ENCODE measurements at regions not wholly inside any gene's neighbourhood (a gene's known extent, or its start where the extent isn't known, plus 50 kb on each side); places are given as distances from the start of the nearest gene placed in this dataset.

DNA sequence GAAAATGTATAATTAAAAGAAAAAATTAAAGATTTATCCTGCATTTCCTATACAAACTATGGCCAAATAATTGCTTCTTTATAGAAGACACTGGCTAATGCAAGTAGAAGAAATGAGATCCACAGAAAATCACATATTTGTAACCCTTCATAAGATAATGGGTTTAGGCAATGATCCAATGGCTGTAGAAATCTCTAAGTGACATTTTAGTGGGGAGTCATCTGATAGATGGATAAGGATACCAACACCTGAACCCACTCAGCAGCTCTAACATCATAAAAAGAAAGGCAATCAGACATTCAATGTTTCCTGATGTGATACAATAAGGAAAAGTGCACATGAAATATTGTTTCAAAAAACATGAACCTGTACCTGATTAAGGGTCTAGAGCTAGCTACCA is 297.5 kb downstream of the CXCL12 start:
- no peak for DNase-seq

DNA sequence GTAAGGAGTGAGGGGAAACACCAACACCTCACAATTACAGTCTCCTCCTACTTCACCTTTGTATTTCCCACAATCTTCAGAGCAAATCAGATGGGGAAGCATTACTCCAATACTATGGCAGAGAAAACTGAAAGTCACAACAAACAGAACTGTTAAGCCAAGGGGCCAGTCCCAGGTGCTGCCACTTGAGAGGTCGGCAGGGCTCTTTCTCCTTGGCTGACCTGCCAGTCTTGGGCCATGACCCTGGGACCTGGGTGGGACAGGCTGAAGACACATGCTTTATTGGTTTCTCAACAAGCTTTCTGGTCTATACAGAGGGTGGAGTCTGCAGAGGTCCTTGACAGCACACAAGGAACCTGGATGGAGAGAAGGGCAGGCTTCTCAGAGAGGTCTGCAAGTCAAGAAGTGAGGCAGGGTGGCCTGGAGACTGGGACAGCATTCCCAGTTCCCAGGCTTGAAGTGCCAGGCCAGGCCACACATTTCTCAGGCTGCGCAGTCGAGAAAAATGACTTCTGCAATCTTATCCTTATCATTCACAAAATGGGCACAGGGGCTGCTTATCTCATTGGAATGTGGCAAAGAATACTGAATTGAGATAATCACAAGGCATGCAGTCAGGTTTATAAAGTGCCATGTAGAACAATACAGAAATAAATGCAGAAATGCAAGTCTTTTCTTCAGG is 301.0 kb downstream of the CXCL12 start:
- no peak for DNase-seq

DNA sequence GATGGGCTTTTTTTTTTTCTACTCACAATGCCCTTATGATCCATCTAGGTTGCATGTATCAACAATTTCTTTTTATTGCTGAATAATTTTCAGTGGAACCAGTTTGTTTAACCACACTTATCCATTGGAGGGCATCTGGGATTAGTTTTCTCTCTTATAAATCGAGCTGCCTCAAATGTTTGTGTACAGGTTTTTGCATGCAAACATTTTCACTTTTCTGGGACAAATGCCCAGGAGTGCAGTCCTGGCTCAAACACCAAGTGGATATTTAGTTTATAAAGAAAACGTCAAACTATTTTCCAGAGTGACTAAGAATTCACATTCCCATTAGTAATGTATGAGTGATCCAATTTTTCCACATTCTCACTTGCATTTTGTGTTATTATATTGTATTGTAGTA is 313.4 kb downstream of the CXCL12 start:
- no peak for DNase-seq

DNA sequence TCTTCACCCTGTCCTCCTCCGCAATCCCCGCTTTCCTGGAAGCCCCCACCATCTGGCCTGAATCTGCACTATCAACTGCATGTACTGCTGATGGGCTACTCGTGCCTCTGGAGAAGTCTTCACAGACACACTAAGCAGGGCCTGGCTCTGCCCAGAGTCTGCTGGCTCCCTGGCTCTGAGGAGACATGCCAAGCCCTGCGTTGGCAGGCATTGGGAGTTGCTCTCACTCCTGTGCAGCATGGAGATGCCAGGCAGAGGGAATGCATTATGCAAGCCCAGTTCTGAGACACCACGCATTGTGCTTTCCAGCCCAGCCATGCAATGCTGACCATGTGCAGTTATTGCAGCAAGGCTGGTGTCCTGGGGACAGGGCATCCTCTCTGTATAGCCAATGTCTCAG is 314.6 kb downstream of the CXCL12 start:
- no peak for DNase-seq

DNA sequence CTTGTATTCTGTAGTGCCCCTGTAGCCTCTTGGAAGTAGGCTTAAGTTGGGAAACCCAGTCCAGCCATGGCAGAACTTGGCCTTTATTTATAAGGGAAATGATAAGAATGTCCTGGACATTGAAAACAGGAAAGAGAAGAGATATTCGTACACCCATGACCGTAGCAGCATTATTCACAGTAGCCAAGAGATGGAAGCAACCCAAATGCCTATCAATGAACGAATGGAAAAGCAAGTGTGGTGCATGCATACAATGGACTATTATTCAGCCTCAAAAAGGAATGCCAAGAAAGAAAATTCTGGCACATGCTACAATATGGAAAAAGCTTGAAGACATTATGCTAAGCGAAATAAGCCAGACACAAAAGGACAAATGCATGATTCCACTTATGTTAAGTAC is 315.3 kb downstream of the CXCL12 start:
- DNase-seq = no peak

DNA sequence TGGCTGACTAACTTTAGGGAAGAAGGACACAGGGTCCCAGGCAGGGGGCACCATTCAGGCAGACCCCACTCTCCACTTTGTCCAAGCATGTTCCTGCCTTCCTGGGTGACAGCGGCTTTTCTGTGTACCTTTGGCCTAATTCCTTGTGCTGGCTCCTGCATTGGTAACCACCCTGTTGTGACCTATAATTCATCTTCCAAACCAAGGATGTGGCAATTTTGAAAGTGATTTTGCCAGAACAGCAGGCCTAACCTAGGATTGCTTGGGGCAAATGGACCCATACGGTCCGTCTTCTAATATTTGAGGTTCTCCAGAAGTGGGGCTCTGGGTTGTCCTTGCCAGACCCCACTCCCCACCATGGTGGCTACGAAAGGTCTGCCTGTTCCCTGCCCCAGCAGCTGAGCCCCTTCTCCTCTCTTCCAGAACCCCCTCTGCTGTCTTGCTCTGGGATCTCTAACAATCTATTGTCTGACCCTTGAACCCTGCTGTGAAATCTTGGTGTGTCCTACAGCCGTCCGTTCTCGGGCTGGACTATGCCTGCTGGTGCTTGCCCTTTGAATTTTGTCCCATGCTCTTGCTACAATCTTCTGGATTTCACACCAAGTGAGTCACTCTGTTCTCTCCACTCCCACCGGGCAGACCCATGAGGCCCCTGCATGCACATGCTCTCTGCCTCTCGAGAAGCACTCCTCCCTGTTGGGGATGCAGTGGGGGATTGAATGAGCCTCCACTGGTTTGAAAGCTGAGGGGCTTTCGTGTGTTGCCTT is 316.0 kb downstream of the CXCL12 start:
- DNase-seq = no peak

DNA sequence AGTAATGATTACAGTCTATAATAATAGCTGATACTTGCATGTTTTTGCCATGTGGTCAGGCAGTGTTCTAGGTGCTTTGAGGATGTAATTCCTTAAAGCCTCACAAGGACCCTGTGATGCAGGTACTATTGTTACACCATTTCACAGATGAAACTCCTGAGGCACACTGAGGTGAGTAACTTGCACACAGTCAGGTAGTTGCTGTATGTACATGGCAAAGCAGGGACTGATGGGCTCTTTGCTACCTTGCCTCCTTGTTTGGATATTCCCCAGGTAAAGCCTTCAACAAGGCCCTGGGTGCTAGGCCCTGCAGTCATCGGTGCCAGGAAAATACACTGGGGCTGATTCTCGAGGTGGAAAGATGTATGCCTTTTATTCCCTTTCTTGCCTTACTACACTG is 317.5 kb downstream of the CXCL12 start:
- DNase-seq = no peak

DNA sequence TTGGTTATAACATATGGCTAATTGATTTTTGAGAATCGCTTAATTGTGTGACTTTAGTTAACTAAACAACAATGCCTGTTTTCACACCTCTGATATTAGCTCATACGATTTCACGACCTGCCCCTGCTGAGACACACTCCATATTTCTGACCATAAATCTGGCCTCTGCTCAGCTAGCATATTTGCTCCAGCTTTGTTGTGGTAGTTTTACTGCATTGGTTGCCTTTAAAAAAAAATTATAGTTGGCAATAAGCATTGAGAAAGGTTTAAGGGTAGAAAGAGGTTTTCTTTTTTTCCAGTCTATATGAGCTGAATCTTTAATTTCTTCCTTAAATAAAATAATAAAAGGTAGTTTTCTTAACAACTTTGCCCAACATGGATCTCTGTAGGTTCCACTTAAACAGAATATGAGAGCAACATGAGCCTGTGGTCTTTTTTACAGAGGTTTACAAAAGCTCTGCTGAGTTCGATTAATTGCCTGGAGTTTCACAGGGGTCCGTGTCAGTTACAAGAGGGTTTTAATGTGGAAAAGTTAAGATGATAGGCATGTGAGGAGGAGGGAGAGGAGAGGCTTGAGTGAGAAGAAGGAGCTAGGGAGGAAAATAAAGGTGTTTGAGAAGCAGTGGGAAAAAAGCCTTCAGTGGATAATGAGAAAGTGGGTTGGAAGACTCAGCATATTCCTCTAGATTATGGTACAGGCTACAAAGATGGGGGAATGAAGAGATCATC is 318.2 kb downstream of the CXCL12 start:
- no peak for DNase-seq

DNA sequence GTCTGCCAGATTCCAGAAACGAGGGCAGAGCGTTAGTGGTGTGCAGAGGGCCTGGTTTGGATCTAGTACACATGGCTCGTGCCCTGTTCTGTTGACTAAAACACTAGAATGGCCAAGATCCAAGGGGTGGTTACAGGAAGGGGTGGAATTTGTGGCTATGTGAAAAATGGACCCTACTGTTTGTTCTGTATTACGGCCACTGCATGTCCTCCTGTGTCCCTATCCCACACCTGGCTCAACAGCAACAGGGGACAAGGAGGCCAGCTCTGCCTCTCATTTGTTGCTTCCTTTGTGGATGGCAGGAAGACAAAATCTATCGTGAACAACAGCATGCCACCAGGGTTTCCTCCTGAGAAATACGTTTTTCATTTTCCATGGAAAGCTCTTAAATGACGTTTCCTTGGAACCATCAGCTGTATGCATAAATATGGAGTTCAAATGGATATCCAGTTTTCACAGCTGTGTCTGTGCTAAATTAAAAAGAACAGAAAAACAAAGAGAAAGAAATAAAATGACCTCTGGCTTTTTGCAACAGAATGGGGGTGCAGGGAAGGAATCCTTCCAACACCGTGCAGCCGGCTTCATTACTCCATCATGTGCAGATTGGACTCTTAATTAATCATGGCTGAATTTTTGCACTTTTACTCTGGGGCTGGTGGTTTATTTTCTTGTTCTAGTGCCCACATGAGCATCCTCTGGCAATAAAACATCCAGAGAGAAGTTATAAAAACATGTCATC is 318.9 kb downstream of the CXCL12 start:
- DNase-seq = no peak

DNA sequence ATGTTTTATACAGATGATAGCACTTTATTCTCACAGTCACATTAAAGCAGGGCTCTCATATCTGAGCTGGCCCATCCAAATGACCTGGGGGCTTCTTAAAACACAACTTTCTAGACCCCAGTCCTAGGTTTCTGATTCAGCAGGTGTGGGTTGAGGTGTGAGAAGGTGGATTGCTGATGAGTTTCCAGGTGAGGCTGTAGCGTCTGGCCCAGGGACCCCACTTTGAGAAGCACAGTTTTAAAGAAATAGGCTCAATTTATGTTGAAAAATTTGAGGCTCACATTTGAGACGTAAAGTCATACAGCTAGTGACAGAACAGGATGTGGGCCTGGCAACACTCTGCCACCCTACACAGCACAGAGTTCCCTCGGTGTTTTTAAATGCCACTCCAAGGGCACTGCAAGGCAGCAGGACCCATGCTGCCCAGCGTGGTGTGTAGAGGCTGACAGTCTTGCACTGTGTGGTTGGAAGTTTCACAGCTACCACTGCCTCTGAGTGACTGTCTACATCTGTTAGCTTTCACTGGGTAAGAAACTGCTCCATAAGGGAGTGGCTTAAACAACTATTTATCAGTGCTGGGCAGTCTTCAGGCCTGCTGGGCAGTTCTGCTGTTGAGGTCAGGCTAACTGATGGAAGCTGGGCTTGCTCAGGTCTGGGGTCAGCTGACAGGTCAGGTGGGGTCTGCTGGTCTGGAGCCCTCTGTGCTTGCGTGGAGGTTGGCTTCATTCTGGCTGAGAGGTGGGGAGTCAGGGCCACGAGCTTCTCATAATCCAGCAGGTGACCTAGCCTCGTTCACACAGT is 319.7 kb downstream of the CXCL12 start:
- DNase-seq = no peak

DNA sequence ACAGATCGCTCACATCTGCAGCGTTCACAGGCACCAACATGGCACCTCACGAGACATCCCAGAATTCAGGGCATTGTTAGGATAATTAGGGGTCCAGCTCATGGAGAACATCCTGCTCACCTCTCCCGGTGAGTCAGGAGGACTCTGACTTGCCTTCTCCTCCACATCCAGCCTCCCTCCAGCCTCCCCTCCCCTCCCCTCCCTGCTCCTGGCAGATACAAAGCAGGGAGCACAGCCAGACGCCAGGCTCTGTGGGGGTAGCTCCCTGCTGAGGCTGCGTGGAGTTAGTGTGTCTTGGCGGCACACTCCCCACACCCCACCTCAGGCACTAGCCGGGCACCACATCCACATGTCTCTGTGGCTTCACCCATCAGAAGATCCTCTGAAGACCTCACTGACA is 320.6 kb downstream of the CXCL12 start:
- DNase-seq = no peak

DNA sequence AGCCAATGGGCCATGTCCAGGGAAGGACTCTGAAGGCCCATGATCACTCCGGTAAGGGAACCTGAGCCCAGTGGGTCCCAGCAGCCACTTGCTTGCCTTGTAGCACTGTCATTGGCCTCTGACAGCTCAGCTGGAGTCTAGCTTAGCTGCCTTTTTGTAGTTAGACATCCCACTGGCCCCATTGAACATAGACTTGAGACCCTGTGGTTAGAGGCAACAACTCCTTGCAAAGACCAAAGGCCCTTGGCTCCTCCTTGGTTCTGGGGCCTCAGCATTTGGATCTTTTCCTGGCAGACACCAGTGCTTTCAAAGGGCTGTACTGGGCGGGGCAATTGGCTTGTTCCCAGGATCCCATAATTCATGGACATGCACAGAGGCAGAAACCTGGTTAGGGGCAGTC is 321.2 kb downstream of the CXCL12 start:
- DNase-seq = no peak

DNA sequence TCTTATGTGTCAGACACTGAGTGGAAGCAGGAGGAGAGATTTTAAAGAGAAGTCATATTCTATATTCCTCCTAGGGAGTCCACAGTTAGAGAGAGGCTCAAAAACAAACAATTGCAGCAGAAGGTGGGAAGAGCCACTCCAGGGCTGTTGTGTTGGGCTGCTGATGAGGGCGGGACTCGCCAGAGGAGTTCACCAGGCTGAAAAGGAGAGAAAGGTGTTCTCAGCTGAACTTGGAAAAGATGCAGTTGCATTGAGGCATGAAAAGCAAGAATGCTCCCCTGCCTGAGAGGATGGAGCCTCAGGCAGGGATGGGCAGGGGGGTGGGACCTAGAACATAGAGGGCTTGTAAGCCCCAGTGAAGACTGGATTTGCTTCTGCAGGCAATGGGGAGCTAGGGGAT is 324.2 kb downstream of the CXCL12 start:
- no peak for DNase-seq

DNA sequence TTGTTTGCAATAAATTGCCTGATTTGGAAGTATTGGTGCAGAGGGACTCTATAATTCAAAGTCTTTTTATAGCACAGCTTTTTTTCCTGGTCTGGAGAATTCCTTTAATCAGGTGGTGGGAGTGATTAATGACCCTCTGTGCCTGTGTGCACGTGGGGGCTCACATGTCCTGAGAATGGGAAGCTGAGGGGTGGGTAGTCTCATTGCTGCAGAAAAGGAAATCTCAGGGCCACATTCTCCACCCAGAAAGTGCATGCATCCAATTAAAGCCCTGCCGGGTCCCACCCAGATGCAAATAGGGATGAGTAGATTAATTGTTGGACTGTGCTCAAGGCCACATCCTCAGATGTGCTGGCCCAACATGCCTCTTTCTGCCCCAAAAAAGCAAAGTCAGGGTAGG is 324.7 kb downstream of the CXCL12 start:
- DNase-seq = no peak

DNA sequence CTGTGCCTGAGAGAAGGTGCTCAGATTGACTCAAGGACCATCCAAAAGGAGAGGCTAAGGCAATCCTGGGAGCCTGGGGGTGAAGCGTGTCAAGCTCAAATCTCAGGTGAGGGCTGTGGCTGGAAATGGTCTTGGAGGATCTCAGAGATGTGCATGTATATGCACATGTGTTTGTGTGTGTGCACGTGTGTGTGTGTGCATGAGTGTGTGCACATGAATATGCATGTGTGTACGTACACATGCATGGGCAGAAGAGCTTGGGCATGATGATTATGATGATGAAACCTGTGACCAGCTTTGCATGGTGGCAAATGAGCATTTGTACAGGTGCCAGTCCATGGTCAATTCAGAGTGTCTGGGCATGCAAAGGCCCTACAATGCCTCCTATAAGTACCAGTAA is 326.6 kb downstream of the CXCL12 start:
- no peak for DNase-seq

DNA sequence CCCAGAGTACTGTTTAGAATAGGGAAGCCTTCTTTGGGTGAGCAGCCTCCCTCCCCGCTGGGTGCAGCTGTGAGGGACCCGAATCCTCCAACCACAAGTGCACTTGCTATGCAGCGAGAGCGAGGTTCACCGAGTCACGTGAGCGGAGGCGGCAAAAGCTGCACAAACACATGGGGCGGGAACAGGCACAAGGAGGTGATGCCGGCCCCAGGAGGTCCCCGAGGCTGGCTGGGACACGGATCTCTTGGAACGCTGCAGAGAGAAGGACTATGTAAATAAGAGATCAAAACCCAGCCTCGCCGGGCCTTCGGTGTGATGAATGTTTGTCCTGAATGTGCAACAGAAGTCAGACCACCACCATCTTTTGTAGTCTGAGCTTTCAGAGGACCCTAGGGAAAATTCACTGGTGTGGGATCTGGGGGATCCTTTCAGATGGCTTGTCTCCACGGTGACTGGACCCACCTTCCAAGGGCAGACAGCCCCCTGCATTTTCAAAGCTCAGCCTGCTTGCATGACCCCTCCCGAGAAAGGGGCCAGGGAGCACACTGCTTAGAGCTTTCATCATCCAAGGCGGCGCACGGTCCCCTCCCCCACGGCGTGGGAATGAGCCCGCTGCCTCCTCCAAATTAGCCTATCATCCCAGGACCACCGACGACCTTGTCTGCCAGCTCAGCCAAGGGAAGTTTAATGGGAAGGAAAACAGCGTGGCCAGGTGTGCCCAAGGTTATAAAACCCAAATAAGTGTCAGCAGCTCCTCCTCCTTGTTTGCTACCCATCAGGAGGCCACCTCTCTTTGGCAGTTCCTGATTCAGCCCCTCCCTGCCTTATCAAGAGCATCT is 327.7 kb downstream of the CXCL12 start:
- DNase-seq = no peak

DNA sequence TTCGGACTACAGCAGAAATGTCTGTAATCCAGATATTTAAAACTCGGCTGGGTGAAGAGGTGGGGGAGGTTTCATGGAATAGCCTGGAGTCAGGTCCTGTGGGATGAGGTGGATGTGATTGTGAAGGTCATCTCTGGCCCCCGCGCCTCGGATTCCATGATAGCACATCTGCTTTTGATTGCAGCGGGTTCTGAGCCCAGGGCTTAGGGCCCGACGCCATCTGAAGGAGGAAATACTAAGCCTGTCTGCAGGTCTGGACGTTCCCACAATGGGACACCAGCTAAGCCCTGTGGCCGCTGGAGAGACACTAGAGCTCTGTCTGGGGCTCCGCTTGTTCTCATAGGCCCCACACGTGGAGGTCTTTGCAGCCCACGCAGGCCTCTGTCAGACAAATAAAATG is 328.7 kb downstream of the CXCL12 start:
- DNase-seq = no peak

DNA sequence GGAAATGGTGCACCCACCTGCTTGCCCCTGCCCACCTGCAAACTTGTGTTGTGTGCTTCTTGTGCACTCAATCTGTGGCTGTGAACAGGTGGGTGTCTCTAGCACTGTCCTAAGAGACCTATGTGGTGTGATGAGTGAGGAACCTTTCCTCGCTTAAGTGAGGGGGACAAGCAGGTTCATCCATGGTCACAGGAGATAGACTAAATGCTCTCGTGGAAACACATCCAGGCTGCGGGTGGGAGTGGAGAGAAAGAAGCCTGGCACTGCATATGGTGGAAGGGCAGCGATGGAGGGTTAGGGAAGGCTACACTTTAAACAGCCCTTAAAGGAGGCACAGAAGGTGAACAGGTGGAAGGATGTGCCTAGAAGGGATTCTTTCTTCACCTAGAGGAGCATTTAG is 330.9 kb downstream of the CXCL12 start:
- no peak for DNase-seq

DNA sequence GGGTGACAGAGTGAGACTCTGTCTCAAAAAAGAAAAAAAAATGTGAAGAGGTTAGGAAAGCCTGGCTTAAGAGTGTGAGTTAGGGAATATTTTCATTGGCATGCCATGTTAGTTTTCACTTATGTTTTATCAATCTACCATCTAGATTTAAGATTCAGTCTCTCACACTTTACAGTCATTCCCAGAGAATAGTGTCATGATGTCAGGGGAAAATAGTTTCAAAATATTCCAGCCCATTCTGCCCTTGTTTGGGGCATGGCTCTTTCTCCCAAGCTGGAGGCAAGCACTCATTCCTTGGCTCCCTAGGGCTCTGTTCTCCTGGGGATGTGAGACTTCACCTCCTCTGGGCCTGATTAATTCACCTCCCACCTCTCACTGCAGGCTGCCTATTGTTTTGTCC is 331.5 kb downstream of the CXCL12 start:
- DNase-seq = no peak

DNA sequence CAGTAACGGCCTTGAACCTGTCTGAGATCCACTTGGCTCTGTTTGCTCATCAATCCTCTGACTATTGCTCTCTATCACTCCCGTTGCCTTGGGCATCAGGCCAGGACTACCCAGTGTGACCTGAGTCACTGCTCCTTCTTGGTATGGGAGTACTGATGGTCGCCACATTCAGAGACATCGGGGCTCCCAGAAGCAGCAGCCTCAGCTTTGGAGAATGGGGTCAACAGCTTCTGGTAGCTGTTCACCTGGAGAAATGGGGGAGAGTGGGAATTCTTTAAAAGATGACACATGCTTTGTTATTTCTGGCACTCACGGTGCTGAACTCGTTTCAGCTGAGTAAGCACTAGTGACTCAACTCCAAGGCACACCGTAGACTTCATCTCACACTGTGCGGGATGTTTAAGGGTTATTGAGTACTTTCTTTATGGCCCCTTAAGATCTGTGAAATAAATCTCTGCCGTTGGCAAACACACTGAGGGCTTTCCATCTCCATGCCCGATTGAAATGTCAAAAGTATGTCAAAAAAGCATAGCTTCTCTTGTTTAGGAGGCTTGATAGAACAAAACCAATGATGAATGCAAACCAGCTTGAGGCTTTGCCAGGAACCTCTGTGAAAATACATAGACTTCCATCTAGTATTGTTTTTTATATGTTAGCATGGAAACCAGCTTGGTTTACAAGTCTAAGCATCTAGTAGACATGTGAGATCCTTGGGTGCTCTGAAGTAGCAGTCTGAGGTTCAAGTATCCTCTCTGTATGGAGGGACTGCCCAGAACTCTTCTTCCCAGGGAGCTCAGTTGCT is 333.1 kb downstream of the CXCL12 start:
- no peak for DNase-seq

DNA sequence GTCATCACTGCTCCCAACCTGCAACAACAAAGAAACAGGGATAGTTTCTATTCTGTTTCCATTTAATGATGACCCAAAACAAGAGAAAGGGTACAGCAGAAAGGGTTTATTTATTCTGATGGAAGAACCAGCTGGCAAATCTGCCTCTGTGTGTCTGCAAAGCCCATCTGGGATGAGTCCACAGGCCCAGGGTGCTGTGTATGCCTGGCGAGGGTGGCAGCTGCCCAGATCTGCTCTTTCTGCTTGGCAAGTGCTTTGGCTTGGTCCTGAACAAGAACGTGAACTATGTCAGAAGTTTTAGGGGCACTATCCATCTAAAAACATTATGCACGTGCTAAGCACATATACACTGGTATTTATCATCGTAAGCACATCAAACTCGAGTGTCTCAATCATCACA is 333.8 kb downstream of the CXCL12 start:
- no peak for DNase-seq
